ENCODE measurements at regions not wholly inside any gene's neighbourhood (a gene's known extent, or its start where the extent isn't known, plus 50 kb on each side); places are given as distances from the start of the nearest gene placed in this dataset.
"Not testable (repeated sequence)": the region's sequence is repeated elsewhere in the genome, so short reads cannot be mapped to it uniquely, and the experiment has no call there.

GRCh38 chr3:44159696-44160300, 81.9 kb upstream of the TOPAZ1 start:
- DNase-seq, result no peak
- H3K27ac Mint-ChIP-seq (ENCODE audit: unreplicated experiment), result no peak overlapping the region
- no peaks in the 10 kb centered on the region for H3K4me1 Mint-ChIP-seq (ENCODE audit: low read depth, unreplicated experiment)
- intact Hi-C loops (cut with micrococcal nuclease; ENCODE audit: unreplicated experiment), result no loop called here
- TF ChIP-seq CTCF (IDR thresholded peaks at IDR 0.05; ENCODE audit: unreplicated experiment), result no peak
- H3K4me3 Mint-ChIP-seq (ENCODE audit: low read depth, unreplicated experiment), result no peak overlapping the region
- CTCF ChIA-PET, result interaction anchor here (0.9 kb wide), 1 partner anchor 38 kb away, joined by 3 read pairs; no protein-coding TSS in a partner anchor
- no peaks in the 10 kb centered on the region for H3K36me3 Mint-ChIP-seq (ENCODE audit: insufficient read depth, unreplicated experiment)
- no peaks in the 10 kb centered on the region for H3K9me3 Mint-ChIP-seq (ENCODE audit: low read depth, unreplicated experiment)
- peaks cover 35% of the 10 kb centered on the region for H3K27me3 Mint-ChIP-seq (ENCODE audit: unreplicated experiment)
- BruUV-seq (replicated peaks), result no TSS peak

- no peak for TF ChIP-seq CTCF (IDR thresholded peaks at IDR 0.05; ENCODE audit: unreplicated experiment)
- Mint-ChIP-seq H3K27ac (ENCODE audit: unreplicated experiment) (no peak overlapping the region), H3K4me3 (ENCODE audit: low read depth, unreplicated experiment) (no peak overlapping the region), H3K9me3 (ENCODE audit: low read depth, unreplicated experiment) (no peaks in the 10 kb centered on the region), H3K27me3 (ENCODE audit: unreplicated experiment) (peaks cover 35% of the 10 kb centered on the region), H3K4me1 (ENCODE audit: low read depth, unreplicated experiment) (no peaks in the 10 kb centered on the region), H3K36me3 (ENCODE audit: insufficient read depth, unreplicated experiment) (no peaks in the 10 kb centered on the region)
- BruUV-seq (replicated peaks), result no TSS peak
- no peak for DNase-seq
- intact Hi-C loops (cut with micrococcal nuclease; ENCODE audit: unreplicated experiment), result no loop called here
- CTCF ChIA-PET, result interaction anchor here (0.9 kb wide), 1 partner anchor 39 kb away, joined by 3 read pairs; no protein-coding TSS in a partner anchor
These were observed 80.9 kb upstream of the TOPAZ1 start for GRCh38 chr3:44160818-44161217.

GRCh38 chr3:44171891-44172290, 69.8 kb upstream of the TOPAZ1 start:
- BruUV-seq (replicated peaks), result no TSS peak
- peaks cover 65% of the 10 kb centered on the region for H3K27me3 Mint-ChIP-seq (ENCODE audit: unreplicated experiment)
- no peaks in the 10 kb centered on the region for H3K4me1 Mint-ChIP-seq (ENCODE audit: low read depth, unreplicated experiment)
- H3K4me3 Mint-ChIP-seq (ENCODE audit: low read depth, unreplicated experiment), result no peak overlapping the region
- intact Hi-C loops (cut with micrococcal nuclease; ENCODE audit: unreplicated experiment), result no loop called here
- no peak for DNase-seq
- peaks cover 8% of the 10 kb centered on the region for H3K9me3 Mint-ChIP-seq (ENCODE audit: low read depth, unreplicated experiment)
- no peak overlapping the region for H3K27ac Mint-ChIP-seq (ENCODE audit: unreplicated experiment)
- TF ChIP-seq CTCF (IDR thresholded peaks at IDR 0.05; ENCODE audit: unreplicated experiment), result no peak
- CTCF ChIA-PET, result no interaction called here
- H3K36me3 Mint-ChIP-seq (ENCODE audit: insufficient read depth, unreplicated experiment), result no peaks in the 10 kb centered on the region

GRCh38 chr3:44172701-44173100, 69.0 kb upstream of the TOPAZ1 start:
- H3K4me1 Mint-ChIP-seq (ENCODE audit: low read depth, unreplicated experiment); H3K4me3 Mint-ChIP-seq (ENCODE audit: low read depth, unreplicated experiment); DNase-seq; intact Hi-C loops (cut with micrococcal nuclease; ENCODE audit: unreplicated experiment); H3K27ac Mint-ChIP-seq (ENCODE audit: unreplicated experiment); BruUV-seq (replicated peaks); H3K9me3 Mint-ChIP-seq (ENCODE audit: low read depth, unreplicated experiment); CTCF ChIA-PET; H3K36me3 Mint-ChIP-seq (ENCODE audit: insufficient read depth, unreplicated experiment): not testable (repeated sequence)
- H3K27me3 Mint-ChIP-seq (ENCODE audit: unreplicated experiment), result peaks cover 62% of the 10 kb centered on the region

GRCh38 chr3:44173263-44173662, 68.4 kb upstream of the TOPAZ1 start:
- H3K4me3 Mint-ChIP-seq (ENCODE audit: low read depth, unreplicated experiment), result no peak overlapping the region
- H3K27ac Mint-ChIP-seq (ENCODE audit: unreplicated experiment), result no peak overlapping the region
- CTCF ChIA-PET, result no interaction called here
- BruUV-seq (replicated peaks), result no TSS peak
- peaks cover 62% of the 10 kb centered on the region for H3K27me3 Mint-ChIP-seq (ENCODE audit: unreplicated experiment)
- H3K9me3 Mint-ChIP-seq (ENCODE audit: low read depth, unreplicated experiment), result peaks cover 8% of the 10 kb centered on the region
- no peak for TF ChIP-seq CTCF (IDR thresholded peaks at IDR 0.05; ENCODE audit: unreplicated experiment)
- no peak for DNase-seq
- no peaks in the 10 kb centered on the region for H3K4me1 Mint-ChIP-seq (ENCODE audit: low read depth, unreplicated experiment)
- intact Hi-C loops (cut with micrococcal nuclease; ENCODE audit: unreplicated experiment), result no loop called here
- H3K36me3 Mint-ChIP-seq (ENCODE audit: insufficient read depth, unreplicated experiment), result no peaks in the 10 kb centered on the region
